ENCODE measurements at regions not wholly inside any gene's neighbourhood (a gene's known extent, or its start where the extent isn't known, plus 50 kb on each side); places are given as distances from the start of the nearest gene placed in this dataset.

- TF ChIP-seq CTCF (IDR thresholded peaks at IDR 0.05) = no peak
- no peak for TF ChIP-seq POLR2AphosphoS5 (IDR thresholded peaks at IDR 0.05)
- no peak for TF ChIP-seq POLR2A (IDR thresholded peaks at IDR 0.05)
- TF ChIP-seq EP300 (IDR thresholded peaks at IDR 0.05) = no peak
These were observed 301.5 kb downstream of the FZD1 start for GRCh38 chr7:91565499-91566401.
